ENCODE measurements at regions not wholly inside any gene's neighbourhood (a gene's known extent, or its start where the extent isn't known, plus 50 kb on each side); places are given as distances from the start of the nearest gene placed in this dataset.
A peak's percentile ranks its signal among the peaks of the same experiment; 100 is the strongest.

GRCh38 chr4:129167640-129168260, 71.8 kb downstream of the C4orf33 start:
- H3K9me3 Mint-ChIP-seq (ENCODE audit: low read depth), result no peaks in the 10 kb centered on the region
- H3K27me3 Mint-ChIP-seq (ENCODE audit: low read depth), result peaks cover 28% of the 10 kb centered on the region
- TF ChIP-seq, protein P1, sequence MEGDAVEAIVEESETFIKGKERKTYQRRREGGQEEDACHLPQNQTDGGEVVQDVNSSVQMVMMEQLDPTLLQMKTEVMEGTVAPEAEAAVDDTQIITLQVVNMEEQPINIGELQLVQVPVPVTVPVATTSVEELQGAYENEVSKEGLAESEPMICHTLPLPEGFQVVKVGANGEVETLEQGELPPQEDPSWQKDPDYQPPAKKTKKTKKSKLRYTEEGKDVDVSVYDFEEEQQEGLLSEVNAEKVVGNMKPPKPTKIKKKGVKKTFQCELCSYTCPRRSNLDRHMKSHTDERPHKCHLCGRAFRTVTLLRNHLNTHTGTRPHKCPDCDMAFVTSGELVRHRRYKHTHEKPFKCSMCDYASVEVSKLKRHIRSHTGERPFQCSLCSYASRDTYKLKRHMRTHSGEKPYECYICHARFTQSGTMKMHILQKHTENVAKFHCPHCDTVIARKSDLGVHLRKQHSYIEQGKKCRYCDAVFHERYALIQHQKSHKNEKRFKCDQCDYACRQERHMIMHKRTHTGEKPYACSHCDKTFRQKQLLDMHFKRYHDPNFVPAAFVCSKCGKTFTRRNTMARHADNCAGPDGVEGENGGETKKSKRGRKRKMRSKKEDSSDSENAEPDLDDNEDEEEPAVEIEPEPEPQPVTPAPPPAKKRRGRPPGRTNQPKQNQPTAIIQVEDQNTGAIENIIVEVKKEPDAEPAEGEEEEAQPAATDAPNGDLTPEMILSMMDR (IDR thresholded peaks at IDR 0.05), result peak; percentile 39
- H3K4me3 Mint-ChIP-seq (ENCODE audit: unreplicated experiment), result no peak overlapping the region
- H3K4me1 Mint-ChIP-seq (ENCODE audit: low read depth), result no peaks in the 10 kb centered on the region
- DNase-seq (ENCODE audit: low spot score), result no peak
- H3K27ac Mint-ChIP-seq (ENCODE audit: unreplicated experiment), result no peak overlapping the region
- peaks cover 1% of the 10 kb centered on the region for H3K36me3 Mint-ChIP-seq (ENCODE audit: low read depth)

DNA sequence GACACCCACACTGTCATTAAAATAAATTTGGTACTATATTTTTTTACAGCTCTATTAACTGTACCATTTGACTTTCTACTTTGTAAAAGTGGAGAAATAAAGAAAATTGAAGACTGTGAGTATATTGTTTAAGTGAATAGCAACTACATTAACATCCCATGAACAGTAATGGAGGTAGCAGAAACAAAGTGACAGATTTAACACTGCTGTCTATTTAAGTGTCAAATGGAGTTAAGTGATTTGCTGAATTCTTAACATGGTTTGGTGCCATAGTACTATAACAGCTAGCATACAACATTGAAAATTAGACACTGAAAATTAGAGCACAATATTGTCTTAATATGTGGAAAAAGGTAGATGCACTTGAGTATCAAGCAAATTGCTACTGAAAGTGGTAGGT, 76.2 kb downstream of the C4orf33 start:
- Mint-ChIP-seq H3K4me1 (ENCODE audit: low read depth) (peaks cover 4% of the 10 kb centered on the region), H3K27me3 (ENCODE audit: low read depth) (peaks cover 19% of the 10 kb centered on the region), H3K4me3 (ENCODE audit: unreplicated experiment) (no peak overlapping the region), H3K27ac (ENCODE audit: unreplicated experiment) (no peak overlapping the region), H3K9me3 (ENCODE audit: low read depth) (no peaks in the 10 kb centered on the region), H3K36me3 (ENCODE audit: low read depth) (peaks cover under 1% of the 10 kb centered on the region)
- TF ChIP-seq, protein P1 (IDR thresholded peaks at IDR 0.05), result no peak
- DNase-seq (ENCODE audit: low spot score), result no peak

GRCh38 chr4:129176864-129177263, 80.9 kb downstream of the C4orf33 start:
- Mint-ChIP-seq H3K4me1 (ENCODE audit: low read depth) (peaks cover 20% of the 10 kb centered on the region), H3K4me3 (ENCODE audit: unreplicated experiment) (no peak overlapping the region), H3K27ac (ENCODE audit: unreplicated experiment) (no peak overlapping the region), H3K36me3 (ENCODE audit: low read depth) (no peaks in the 10 kb centered on the region), H3K9me3 (ENCODE audit: low read depth) (no peaks in the 10 kb centered on the region), H3K27me3 (ENCODE audit: low read depth) (peaks cover 2% of the 10 kb centered on the region)
- TF ChIP-seq, protein P1 (IDR thresholded peaks at IDR 0.05), result no peak
- DNase-seq (ENCODE audit: low spot score), result no peak

DNA sequence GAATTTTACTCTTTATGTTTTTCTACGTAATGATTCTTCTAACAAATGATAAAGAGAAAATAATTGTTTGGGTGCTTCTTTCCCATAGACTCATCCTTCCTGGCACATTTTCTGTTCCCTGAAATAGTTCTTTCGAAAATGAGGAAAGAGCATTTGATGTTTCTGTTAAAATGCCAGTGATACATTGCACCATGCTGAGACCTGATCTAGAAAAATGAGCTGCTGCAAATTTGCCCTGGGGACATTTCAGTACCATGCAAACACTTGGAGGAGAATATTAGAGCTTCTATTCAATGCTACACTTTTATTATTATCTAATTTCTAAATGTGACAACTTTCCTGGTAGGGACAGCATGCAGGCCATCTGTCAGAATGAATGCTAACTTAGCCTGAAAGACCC, 83.3 kb downstream of the C4orf33 start:
- H3K27ac Mint-ChIP-seq (ENCODE audit: unreplicated experiment), result no peak overlapping the region
- peaks cover 20% of the 10 kb centered on the region for H3K4me1 Mint-ChIP-seq (ENCODE audit: low read depth)
- peaks cover 3% of the 10 kb centered on the region for H3K9me3 Mint-ChIP-seq (ENCODE audit: low read depth)
- peaks cover 1% of the 10 kb centered on the region for H3K36me3 Mint-ChIP-seq (ENCODE audit: low read depth)
- no peaks in the 10 kb centered on the region for H3K27me3 Mint-ChIP-seq (ENCODE audit: low read depth)
- H3K4me3 Mint-ChIP-seq (ENCODE audit: unreplicated experiment), result no peak overlapping the region
- DNase-seq (ENCODE audit: low spot score), result no peak
- TF ChIP-seq, protein P1 (IDR thresholded peaks at IDR 0.05), result no peak

- peaks cover 7% of the 10 kb centered on the region for H3K36me3 Mint-ChIP-seq (ENCODE audit: low read depth)
- peaks cover 47% of the 10 kb centered on the region for H3K4me1 Mint-ChIP-seq (ENCODE audit: low read depth)
- no peak overlapping the region for H3K27ac Mint-ChIP-seq (ENCODE audit: unreplicated experiment)
- H3K4me3 Mint-ChIP-seq (ENCODE audit: unreplicated experiment), result no peak overlapping the region
- DNase-seq (ENCODE audit: low spot score), result no peak
- H3K9me3 Mint-ChIP-seq (ENCODE audit: low read depth), result peaks cover 19% of the 10 kb centered on the region
- no peaks in the 10 kb centered on the region for H3K27me3 Mint-ChIP-seq (ENCODE audit: low read depth)
- TF ChIP-seq, protein P1 (IDR thresholded peaks at IDR 0.05), result no peak
Measured at GRCh38 chr4:129189630-129190029, 93.7 kb downstream of the C4orf33 start.

Data from chondrocyte (in vitro differentiated cells).